ENCODE measurements at regions not wholly inside any gene's neighbourhood (a gene's known extent, or its start where the extent isn't known, plus 50 kb on each side); places are given as distances from the start of the nearest gene placed in this dataset.

DNA sequence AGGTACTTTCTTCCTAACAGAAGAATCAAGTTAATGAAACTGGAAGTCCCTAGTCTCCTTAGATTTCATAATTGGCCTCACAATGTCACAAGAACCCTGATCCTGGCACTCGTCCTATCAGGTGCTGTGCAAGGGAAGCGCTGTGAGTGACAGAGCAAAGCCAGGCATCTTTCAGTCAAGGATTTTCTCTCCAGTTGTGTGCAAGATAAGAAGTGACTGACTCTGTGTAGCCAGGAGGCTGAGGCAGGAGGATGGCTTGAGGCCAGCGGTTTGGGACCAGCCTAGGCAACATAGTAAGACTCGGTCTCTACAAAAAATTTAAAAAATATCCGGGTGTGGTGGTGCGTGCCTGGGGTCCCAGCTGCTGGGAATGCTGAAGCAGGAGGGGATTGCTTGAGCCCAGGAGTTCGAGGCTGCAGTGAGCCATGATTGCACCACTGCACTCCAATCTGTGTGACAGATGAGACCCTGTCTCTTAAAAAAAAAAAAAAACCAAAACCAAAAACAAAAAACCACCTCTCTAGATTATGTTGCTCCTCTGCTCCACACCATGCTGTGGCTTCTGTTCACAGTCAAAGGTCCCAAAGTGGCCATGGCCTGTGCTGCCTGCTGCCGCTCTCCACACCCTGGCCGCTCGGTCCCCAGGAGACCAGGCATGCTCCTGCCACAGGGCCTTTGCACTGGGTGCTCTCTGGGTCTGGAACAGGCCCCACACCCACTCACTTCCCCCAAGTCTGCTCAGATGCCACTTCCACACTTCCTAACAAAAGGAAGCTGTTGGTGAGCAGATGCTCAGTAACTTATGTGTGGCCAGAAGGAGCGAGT is 54.2 kb upstream of the CLDN5 start (continued):
- TF ChIP-seq ZNF318 (IDR thresholded peaks at IDR 0.05; ENCODE audit: borderline replicate concordance in 1 of 2, low read depth in 1 of 2) (no peak), EHMT2 (IDR thresholded peaks at IDR 0.05) (no peak), ZEB2 (IDR thresholded peaks at IDR 0.05) (no peak; the same call in 1 of the 2 replicates), PTBP1 (IDR thresholded peaks at IDR 0.05; ENCODE audit: low read depth, low read length) (0 out of 2 replicates have a peak, but pooled peaks have one; percentile 43), ZNF384 (IDR thresholded peaks at IDR 0.05; ENCODE audit: low read depth, low read length) (no peak), CHD2 (IDR thresholded peaks at IDR 0.05; ENCODE audit: low read depth, low read length) (no peak), WHSC1 (IDR thresholded peaks at IDR 0.05; ENCODE audit: low read length) (no peak), HSF4 (CRISPR knock-in tag; IDR thresholded peaks at IDR 0.05; ENCODE audit: borderline replicate concordance) (no peak), TBL1XR1 (IDR thresholded peaks at IDR 0.05; ENCODE audit: low read length in 2 of 2) (peak in 1 of 2 experiments; percentile 60; a peak in 1 of 4 replicates), ZNF699 (CRISPR knock-in tag; IDR thresholded peaks at IDR 0.05; ENCODE audit: insufficient replicate concordance) (peak; percentile 15), ADNP (tag; IDR thresholded peaks at IDR 0.05) (0 out of 2 replicates have a peak, but pooled peaks have one; percentile 57)
- TF ChIP-seq, protein P1, sequence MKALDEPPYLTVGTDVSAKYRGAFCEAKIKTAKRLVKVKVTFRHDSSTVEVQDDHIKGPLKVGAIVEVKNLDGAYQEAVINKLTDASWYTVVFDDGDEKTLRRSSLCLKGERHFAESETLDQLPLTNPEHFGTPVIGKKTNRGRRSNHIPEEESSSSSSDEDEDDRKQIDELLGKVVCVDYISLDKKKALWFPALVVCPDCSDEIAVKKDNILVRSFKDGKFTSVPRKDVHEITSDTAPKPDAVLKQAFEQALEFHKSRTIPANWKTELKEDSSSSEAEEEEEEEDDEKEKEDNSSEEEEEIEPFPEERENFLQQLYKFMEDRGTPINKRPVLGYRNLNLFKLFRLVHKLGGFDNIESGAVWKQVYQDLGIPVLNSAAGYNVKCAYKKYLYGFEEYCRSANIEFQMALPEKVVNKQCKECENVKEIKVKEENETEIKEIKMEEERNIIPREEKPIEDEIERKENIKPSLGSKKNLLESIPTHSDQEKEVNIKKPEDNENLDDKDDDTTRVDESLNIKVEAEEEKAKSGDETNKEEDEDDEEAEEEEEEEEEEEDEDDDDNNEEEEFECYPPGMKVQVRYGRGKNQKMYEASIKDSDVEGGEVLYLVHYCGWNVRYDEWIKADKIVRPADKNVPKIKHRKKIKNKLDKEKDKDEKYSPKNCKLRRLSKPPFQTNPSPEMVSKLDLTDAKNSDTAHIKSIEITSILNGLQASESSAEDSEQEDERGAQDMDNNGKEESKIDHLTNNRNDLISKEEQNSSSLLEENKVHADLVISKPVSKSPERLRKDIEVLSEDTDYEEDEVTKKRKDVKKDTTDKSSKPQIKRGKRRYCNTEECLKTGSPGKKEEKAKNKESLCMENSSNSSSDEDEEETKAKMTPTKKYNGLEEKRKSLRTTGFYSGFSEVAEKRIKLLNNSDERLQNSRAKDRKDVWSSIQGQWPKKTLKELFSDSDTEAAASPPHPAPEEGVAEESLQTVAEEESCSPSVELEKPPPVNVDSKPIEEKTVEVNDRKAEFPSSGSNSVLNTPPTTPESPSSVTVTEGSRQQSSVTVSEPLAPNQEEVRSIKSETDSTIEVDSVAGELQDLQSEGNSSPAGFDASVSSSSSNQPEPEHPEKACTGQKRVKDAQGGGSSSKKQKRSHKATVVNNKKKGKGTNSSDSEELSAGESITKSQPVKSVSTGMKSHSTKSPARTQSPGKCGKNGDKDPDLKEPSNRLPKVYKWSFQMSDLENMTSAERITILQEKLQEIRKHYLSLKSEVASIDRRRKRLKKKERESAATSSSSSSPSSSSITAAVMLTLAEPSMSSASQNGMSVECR (CRISPR knock-in tag; IDR thresholded peaks at IDR 0.05): peak; percentile 54; the same call in 1 of the 2 replicates
- TF ChIP-seq, protein P2, sequence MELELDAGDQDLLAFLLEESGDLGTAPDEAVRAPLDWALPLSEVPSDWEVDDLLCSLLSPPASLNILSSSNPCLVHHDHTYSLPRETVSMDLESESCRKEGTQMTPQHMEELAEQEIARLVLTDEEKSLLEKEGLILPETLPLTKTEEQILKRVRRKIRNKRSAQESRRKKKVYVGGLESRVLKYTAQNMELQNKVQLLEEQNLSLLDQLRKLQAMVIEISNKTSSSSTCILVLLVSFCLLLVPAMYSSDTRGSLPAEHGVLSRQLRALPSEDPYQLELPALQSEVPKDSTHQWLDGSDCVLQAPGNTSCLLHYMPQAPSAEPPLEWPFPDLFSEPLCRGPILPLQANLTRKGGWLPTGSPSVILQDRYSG (tag; conservative IDR thresholded peaks at IDR 0.05; ENCODE audit: low read depth): 0 out of 2 replicates have a peak, but pooled peaks have one; percentile 36
